MM.1S (cell line): ENCODE measurements at regions not wholly inside any gene's neighbourhood (a gene's known extent, or its start where the extent isn't known, plus 50 kb on each side); places are given as distances from the start of the nearest gene placed in this dataset.

Experiments
- DNase-seq: peaks from one replicate; pipeline ENCODE4 v3.0.0-alpha.2; 2015
- H2AFZ ChIP-seq: fragments of 300-600 bp; sonication (generic); 2 replicates; pipeline ENCODE4 v1.6.0; 2016; ENCODE audit warnings: antibody characterized with exemption, low read length
- H3F3A ChIP-seq: fragments of 300-600 bp; sonication (generic); 2 replicates; pipeline ENCODE4 v1.6.1; 2016; ENCODE audit warnings: mild to moderate bottlenecking, antibody characterized with exemption, low read length, moderate library complexity, mixed read lengths; ENCODE audit not compliant: insufficient read depth
- H3K27ac ChIP-seq: fragments of 300-600 bp; sonication (generic); 2 replicates; pipeline ENCODE4 v1.5.1; 2016; ENCODE audit warnings: mild to moderate bottlenecking, low read length
- H3K27me3 ChIP-seq: fragments of 300-600 bp; sonication (generic); replicated peaks from 2 replicates; pipeline ENCODE4 v1.6.0; 2016; ENCODE audit warnings: low read length; ENCODE audit not compliant: insufficient read depth
- H3K36me3 ChIP-seq: fragments of 300-600 bp; sonication (generic); replicated peaks from 2 replicates; pipeline ENCODE4 v1.6.1; 2016; ENCODE audit warnings: mild to moderate bottlenecking, low read length, mixed read lengths; ENCODE audit not compliant: insufficient read depth
- H3K4me1 ChIP-seq: fragments of 300-600 bp; sonication (generic); 2 replicates; pipeline ENCODE4 v1.6.1; 2016; ENCODE audit warnings: low read length, mixed read lengths
- H3K4me2 ChIP-seq: fragments of 300-600 bp; sonication (generic); 2 replicates; pipeline ENCODE4 v1.6.0; 2016; ENCODE audit warnings: low read depth, low read length
- H3K4me3 ChIP-seq: fragments of 300-600 bp; sonication (generic); 2 replicates; pipeline ENCODE4 v1.5.1; 2016; ENCODE audit warnings: low read length, mixed read lengths
- H3K79me2 ChIP-seq: fragments of 300-600 bp; sonication (generic); 2 replicates; pipeline ENCODE4 v1.6.1; 2016; ENCODE audit warnings: mixed run types, low read length, mixed read lengths
- H3K9ac ChIP-seq: fragments of 300-600 bp; sonication (generic); 2 replicates; pipeline ENCODE4 v1.6.1; 2016; ENCODE audit warnings: low read length, mixed read lengths
- H3K9me2 ChIP-seq: fragments of 300-600 bp; sonication (generic); replicated peaks from 2 replicates; pipeline ENCODE4 v1.6.1; 2016; ENCODE audit warnings: mild to moderate bottlenecking, low read length, mixed read lengths; ENCODE audit not compliant: insufficient read depth
- H3K9me3 ChIP-seq: fragments of 300-600 bp; sonication (generic); replicated peaks from 2 replicates; pipeline ENCODE4 v1.6.1; 2016; ENCODE audit warnings: mild to moderate bottlenecking, low read length, mixed read lengths; ENCODE audit not compliant: insufficient read depth
- H4K20me1 ChIP-seq: fragments of 300-600 bp; sonication (generic); 2 replicates; pipeline ENCODE4 v1.6.1; 2016; ENCODE audit warnings: mild to moderate bottlenecking, low read length, moderate library complexity, mixed read lengths; ENCODE audit not compliant: insufficient read depth
- CTCF ChIP-seq: fragments of 300-600 bp; sonication (generic); IDR thresholded peaks from 2 replicates; pipeline ENCODE4 v1.5.1; 2016; ENCODE audit warnings: antibody characterized with exemption, low read length, mixed read lengths
- EZH2 ChIP-seq: fragments of 300-600 bp; sonication (generic); optimal IDR thresholded peaks from 2 replicates; pipeline ENCODE3; 2017; ENCODE audit warnings: low read depth, mild to moderate bottlenecking, antibody characterized with exemption, low read length, mixed read lengths
- EZH2phosphoT487 ChIP-seq: fragments of 300-600 bp; sonication (generic); IDR thresholded peaks from 2 replicates; pipeline ENCODE4 v1.6.1; 2018; ENCODE audit warnings: antibody characterized with exemption, low read length

- Histone ChIP-seq H3K4me1 (no peaks in the 10 kb centered on the region), H3K9ac (no peak overlapping the region), H3K9me2 (no peaks in the 10 kb centered on the region)
These were observed 418.6 kb downstream of the KLF5 start for GRCh38 chr13:73477441-73477840.

GRCh38 chr13:73473016-73473415 lies 414.2 kb downstream of the KLF5 start:
- no peaks in the 10 kb centered on the region for H3K79me2 ChIP-seq
- no peaks in the 10 kb centered on the region for H3K4me1 ChIP-seq
- TF ChIP-seq EZH2 (no peak), CTCF (no peak), EZH2phosphoT487 (no peak)
- no peak for DNase-seq
- H3K4me2 ChIP-seq, result no peak overlapping the region
- H3K9me2 ChIP-seq, result no peaks in the 10 kb centered on the region
- H4K20me1 ChIP-seq, result no peaks in the 10 kb centered on the region
- H3K4me3 ChIP-seq, result no peak overlapping the region
- no peaks in the 10 kb centered on the region for H3F3A ChIP-seq
- no peak overlapping the region for H3K27ac ChIP-seq
- no peaks in the 10 kb centered on the region for H3K27me3 ChIP-seq
- no peak overlapping the region for H3K9ac ChIP-seq
- H3K36me3 ChIP-seq, result no peaks in the 10 kb centered on the region
- no peak overlapping the region for H2AFZ ChIP-seq
- H3K9me3 ChIP-seq, result no peaks in the 10 kb centered on the region

More at GRCh38 chr13:73477441-73477840, 418.6 kb downstream of the KLF5 start:
- Histone ChIP-seq H3K4me2 (no peak overlapping the region), H3K9me3 (no peaks in the 10 kb centered on the region), H3F3A (no peaks in the 10 kb centered on the region), H3K36me3 (no peaks in the 10 kb centered on the region), H3K4me3 (no peak overlapping the region), H4K20me1 (no peaks in the 10 kb centered on the region), H2AFZ (no peak overlapping the region), H3K27ac (no peak overlapping the region), H3K79me2 (no peaks in the 10 kb centered on the region), H3K27me3 (no peaks in the 10 kb centered on the region)
- TF ChIP-seq EZH2 (no peak), EZH2phosphoT487 (no peak), CTCF (no peak)
- no peak for DNase-seq

GRCh38 chr13:73467125-73467524 lies 408.3 kb downstream of the KLF5 start:
- Histone ChIP-seq H2AFZ (no peak overlapping the region), H3K9ac (no peak overlapping the region), H3K4me3 (no peak overlapping the region)

More at GRCh38 chr13:73467125-73467524, 408.3 kb downstream of the KLF5 start:
- TF ChIP-seq EZH2 (no peak), EZH2phosphoT487 (no peak), CTCF (no peak)
- Histone ChIP-seq H4K20me1 (no peaks in the 10 kb centered on the region), H3F3A (no peaks in the 10 kb centered on the region), H3K9me2 (no peaks in the 10 kb centered on the region), H3K4me1 (no peaks in the 10 kb centered on the region), H3K27ac (no peak overlapping the region), H3K9me3 (no peaks in the 10 kb centered on the region), H3K79me2 (no peaks in the 10 kb centered on the region), H3K4me2 (no peak overlapping the region), H3K36me3 (no peaks in the 10 kb centered on the region), H3K27me3 (no peaks in the 10 kb centered on the region)
- DNase-seq, result no peak
